HEK293 (cell line): ENCODE measurements at regions not wholly inside any gene's neighbourhood (a gene's known extent, or its start where the extent isn't known, plus 50 kb on each side); places are given as distances from the start of the nearest gene placed in this dataset.

Experiments used
- CTCF ChIA-PET: fragments of 350-600 bp; formaldehyde crosslinking; extraction: SDS; loops from one replicate; lab custom pipeline; 2021; ENCODE audit warnings: antibody characterized with exemption; lab: Yijun Ruan, JAX
- POLR2A ChIA-PET: fragments of 300-600 bp; formaldehyde crosslinking; extraction: SDS; loops from one replicate; lab custom pipeline; 2020; ENCODE audit warnings: antibody characterized with exemption, inconsistent platforms; lab: Yijun Ruan, JAX
- H3K27ac ChIP-seq: fragments of 200-500 bp; sonication (Bioruptor generic); 2 replicates; pipeline ENCODE4 v1.5.1; 2014; ENCODE audit warnings: low read depth, low read length, control low read depth, inconsistent platforms; ENCODE audit errors: extremely low read depth
- H3K36me3 ChIP-seq, 2 experiments: fragments of 200-500 bp in 1 of 2; sonication (Bioruptor generic) in 1 of 2; 1 replicate in 1 of 2; 2 replicates in 1 of 2; pipeline ENCODE4 v1.5.1; 2014 to 2017; ENCODE audit warnings: inconsistent platforms in 2 of 2, low read length in 2 of 2; ENCODE audit not compliant: control insufficient read depth in 2 of 2, insufficient read depth in 1 of 2
- H3K4me1 ChIP-seq: fragments of 200-500 bp; sonication (Bioruptor generic); 2 replicates; pipeline ENCODE4 v1.5.1; 2014; ENCODE audit warnings: mild to moderate bottlenecking, low read length, inconsistent platforms; ENCODE audit not compliant: control insufficient read depth, insufficient read depth
- H3K4me3 ChIP-seq: 2 replicates; pipeline ENCODE4 v1.5.1; 2011; ENCODE audit warnings: low read depth, mild to moderate bottlenecking, control low read depth, low read length, moderate library complexity
- H3K9me3 ChIP-seq: fragments of 200-500 bp; sonication (Bioruptor generic); 2 replicates; pipeline ENCODE4 v1.5.1; 2014; ENCODE audit warnings: low read depth, low read length, inconsistent platforms; ENCODE audit not compliant: control insufficient read depth, insufficient read depth
- BCL11A ChIP-seq: fragments of 450-650 bp; formaldehyde crosslinking; IDR thresholded peaks from 2 replicates; pipeline ENCODE4 v1.5.1; 2016; ENCODE audit warnings: low read depth, missing biosample characterization, missing genetic modification characterization
- FEZF1 ChIP-seq: fragments of 450-650 bp; formaldehyde crosslinking; IDR thresholded peaks from 2 replicates; pipeline ENCODE4 v1.5.1; 2016; ENCODE audit warnings: missing biosample characterization, missing genetic modification characterization
- IKZF3 ChIP-seq: fragments of 450-650 bp; IDR thresholded peaks from 2 replicates; pipeline ENCODE4 v1.5.0; 2018; ENCODE audit warnings: missing biosample characterization, mild to moderate bottlenecking, missing genetic modification characterization, moderate library complexity
- KLF16 ChIP-seq: fragments of 450-650 bp; formaldehyde crosslinking; IDR thresholded peaks from 2 replicates; pipeline ENCODE4 v1.5.1; 2017; ENCODE audit warnings: missing biosample characterization, missing genetic modification characterization
- KLF8 ChIP-seq: fragments of 450-650 bp; formaldehyde crosslinking; IDR thresholded peaks from 2 replicates; pipeline ENCODE4 v1.5.1; 2016; ENCODE audit warnings: missing biosample characterization, missing genetic modification characterization
- OVOL3 ChIP-seq: fragments of 450-650 bp; formaldehyde crosslinking; IDR thresholded peaks from 2 replicates; pipeline ENCODE4 v1.5.1; 2016; ENCODE audit warnings: missing biosample characterization, missing genetic modification characterization
- SP7 ChIP-seq: fragments of 450-650 bp; formaldehyde crosslinking; IDR thresholded peaks from 2 replicates; pipeline ENCODE4 v1.5.1; 2016; ENCODE audit warnings: missing biosample characterization, missing genetic modification characterization
- TCF7L2 ChIP-seq: IDR thresholded peaks from 2 replicates; pipeline ENCODE4 v1.6.1; 2011; ENCODE audit warnings: low read depth, mild to moderate bottlenecking, inconsistent platforms, low read length, moderate library complexity, borderline replicate concordance
- ZNF19 ChIP-seq: fragments of 450-650 bp; formaldehyde crosslinking; IDR thresholded peaks from 2 replicates; pipeline ENCODE4; 2016; ENCODE audit warnings: missing biosample characterization, missing genetic modification characterization, low read depth
- ZNF239 ChIP-seq: fragments of 450-650 bp; formaldehyde crosslinking; IDR thresholded peaks from 2 replicates; pipeline ENCODE4 v1.5.1; 2016; ENCODE audit warnings: missing biosample characterization, missing genetic modification characterization
- ZNF274 ChIP-seq, 2 experiments: fragments of 200-500 bp in 1 of 2; fragments of 450-650 bp in 1 of 2; sonication (Bioruptor generic) in 1 of 2; formaldehyde crosslinking in 1 of 2; IDR thresholded peaks; 2 replicates each; pipeline versions ENCODE4 v1.5.1 to v1.6.1; 2014 to 2016; ENCODE audit warnings: borderline replicate concordance in 1 of 2, inconsistent platforms in 1 of 2, low read length in 1 of 2, missing biosample characterization in 1 of 2, missing genetic modification characterization in 1 of 2
- ZNF324 ChIP-seq: fragments of 450-650 bp; formaldehyde crosslinking; IDR thresholded peaks from 2 replicates; pipeline ENCODE4 v1.5.1; 2016; ENCODE audit warnings: missing biosample characterization, missing genetic modification characterization
- ZNF335 ChIP-seq: fragments of 450-650 bp; formaldehyde crosslinking; conservative IDR thresholded peaks from 2 replicates; pipeline ENCODE4 v1.5.1; 2016; ENCODE audit warnings: missing biosample characterization, missing genetic modification characterization
- ZNF366 ChIP-seq: fragments of 450-650 bp; formaldehyde crosslinking; conservative IDR thresholded peaks from 2 replicates; pipeline ENCODE4 v1.5.1; 2016; ENCODE audit warnings: missing biosample characterization, missing genetic modification characterization
- ZNF398 ChIP-seq: fragments of 450-650 bp; formaldehyde crosslinking; IDR thresholded peaks from 2 replicates; pipeline ENCODE4 v1.5.1; 2017; ENCODE audit warnings: missing biosample characterization, missing genetic modification characterization
- ZNF544 ChIP-seq: fragments of 450-650 bp; formaldehyde crosslinking; IDR thresholded peaks from 2 replicates; pipeline ENCODE4 v1.5.0; 2017; ENCODE audit warnings: missing biosample characterization, missing genetic modification characterization
- ZNF596 ChIP-seq: fragments of 450-650 bp; IDR thresholded peaks from 2 replicates; pipeline ENCODE4 v1.5.0; 2018; ENCODE audit warnings: missing biosample characterization, mild to moderate bottlenecking, missing genetic modification characterization, moderate library complexity
- ZNF610 ChIP-seq: fragments of 450-650 bp; formaldehyde crosslinking; IDR thresholded peaks from 2 replicates; pipeline ENCODE4 v1.5.1; 2016; ENCODE audit warnings: missing biosample characterization, missing genetic modification characterization, borderline replicate concordance
- ZNF645 ChIP-seq: fragments of 450-650 bp; formaldehyde crosslinking; IDR thresholded peaks from 2 replicates; pipeline ENCODE4; 2016; ENCODE audit warnings: missing biosample characterization, missing genetic modification characterization
- ZNF664 ChIP-seq: fragments of 450-650 bp; formaldehyde crosslinking; IDR thresholded peaks from 2 replicates; pipeline ENCODE4 v1.5.1; 2016; ENCODE audit warnings: missing biosample characterization, missing genetic modification characterization
- ZNF76 ChIP-seq: fragments of 450-650 bp; formaldehyde crosslinking; IDR thresholded peaks from 2 replicates; pipeline ENCODE4; 2016; ENCODE audit warnings: low read depth, missing biosample characterization, missing genetic modification characterization, borderline replicate concordance
- ZNF843 ChIP-seq: fragments of 450-650 bp; formaldehyde crosslinking; IDR thresholded peaks from 2 replicates; pipeline ENCODE4 v1.5.1; 2016; ENCODE audit warnings: missing biosample characterization, missing genetic modification characterization
- TF ChIP-seq, protein P1 (sequence below): fragments of 450-650 bp; formaldehyde crosslinking; IDR thresholded peaks from 2 replicates; pipeline ENCODE4 v1.5.1; 2017; ENCODE audit warnings: missing biosample characterization, missing genetic modification characterization
- TF ChIP-seq, protein P2 (sequence below): fragments of 450-650 bp; formaldehyde crosslinking; IDR thresholded peaks from 2 replicates; pipeline ENCODE4 v1.5.1; 2016; ENCODE audit warnings: missing biosample characterization, missing genetic modification characterization, low read depth
- TF ChIP-seq, protein P3 (sequence below): fragments of 450-650 bp; formaldehyde crosslinking; IDR thresholded peaks from 2 replicates; pipeline ENCODE4 v1.5.1; 2016; ENCODE audit warnings: missing biosample characterization, missing genetic modification characterization
- TF ChIP-seq, protein P4 (sequence below): fragments of 450-650 bp; formaldehyde crosslinking; IDR thresholded peaks from 2 replicates; pipeline ENCODE4 v1.5.1; 2017; ENCODE audit warnings: missing biosample characterization, missing genetic modification characterization

DNA sequence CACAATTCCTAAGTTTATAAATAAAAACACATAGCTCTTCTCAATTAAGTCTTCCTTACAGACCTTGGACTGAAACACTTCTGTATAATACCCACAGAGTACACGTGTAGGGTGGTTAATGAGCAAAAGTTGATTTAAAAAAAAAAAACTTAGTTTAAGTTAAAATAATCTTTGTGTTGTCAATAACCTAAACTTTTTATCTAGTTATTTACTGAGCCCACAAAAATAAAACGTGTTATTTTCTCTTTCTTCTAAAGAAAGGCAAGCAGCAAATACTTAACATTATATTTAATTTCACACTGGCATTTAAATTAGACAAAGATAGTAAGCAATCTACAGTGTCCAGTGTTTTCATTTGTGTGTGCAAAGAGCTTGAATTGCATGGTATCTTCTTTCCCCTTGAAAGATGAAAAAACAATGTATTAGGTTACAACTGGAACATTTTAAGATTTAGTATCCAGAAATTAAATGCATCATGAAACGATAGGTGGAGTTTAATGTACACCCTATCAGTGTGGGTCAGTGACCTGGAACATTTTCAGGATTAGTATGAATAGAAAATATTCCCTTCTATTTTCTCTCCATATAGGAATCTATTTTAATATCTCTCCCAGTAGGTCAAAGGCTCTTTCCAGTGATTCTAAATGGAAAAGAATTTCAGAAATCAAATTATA is 1014.8 kb downstream of the NR2F1-AS1 start:
- no peaks in the 10 kb centered on the region for H3K9me3 ChIP-seq
- H3K27ac ChIP-seq = no peak overlapping the region
- CTCF ChIA-PET = interaction anchor here (0.6 to 0.7 kb wide), 2 partner anchors 20 to 74 kb away, joined by 3 read pairs; no protein-coding TSS in a partner anchor
- no peaks in the 10 kb centered on the region for H3K36me3 ChIP-seq
- POLR2A ChIA-PET = no interaction called here
- H3K4me1 ChIP-seq = peaks cover 26% of the 10 kb centered on the region
- H3K4me3 ChIP-seq = no peak overlapping the region
- TF ChIP-seq ZNF645 (tag by site-specific recombination) (no peak), SP7 (tag by site-specific recombination) (0 out of 2 replicates have a peak, but pooled peaks have one; percentile 11), ZNF843 (tag by site-specific recombination) (peak; percentile 81), ZNF544 (tag by site-specific recombination) (no peak), KLF16 (tag by site-specific recombination) (no peak), ZNF19 (tag by site-specific recombination) (no peak), ZNF274 (IDR thresholded peaks at IDR 0.05; ENCODE audit: low read length) (no peak), ZNF274 (tag by site-specific recombination; IDR thresholded peaks at IDR 0.05; ENCODE audit: borderline replicate concordance) (no peak), ZNF239 (tag by site-specific recombination) (no peak), IKZF3 (tag by site-specific recombination) (peak; percentile 62), KLF8 (tag by site-specific recombination) (no peak), ZNF596 (tag by site-specific recombination) (peak; percentile 21; the same call in 1 of the 2 replicates), ZNF324 (tag by site-specific recombination) (no peak), ZNF398 (tag by site-specific recombination) (no peak), BCL11A (tag by site-specific recombination) (no peak), FEZF1 (tag by site-specific recombination) (peak; percentile 6; the same call in 1 of the 2 replicates), ZNF610 (tag by site-specific recombination) (peak; percentile 52; the same call in 1 of the 2 replicates), ZNF664 (tag by site-specific recombination) (peak; percentile 62; the same call in 1 of the 2 replicates), TCF7L2 (peak; percentile 61), OVOL3 (tag by site-specific recombination) (no peak), ZNF76 (no peak), ZNF335 (tag by site-specific recombination) (peak; percentile 59), ZNF366 (tag by site-specific recombination) (no peak)
- TF ChIP-seq, protein P1, sequence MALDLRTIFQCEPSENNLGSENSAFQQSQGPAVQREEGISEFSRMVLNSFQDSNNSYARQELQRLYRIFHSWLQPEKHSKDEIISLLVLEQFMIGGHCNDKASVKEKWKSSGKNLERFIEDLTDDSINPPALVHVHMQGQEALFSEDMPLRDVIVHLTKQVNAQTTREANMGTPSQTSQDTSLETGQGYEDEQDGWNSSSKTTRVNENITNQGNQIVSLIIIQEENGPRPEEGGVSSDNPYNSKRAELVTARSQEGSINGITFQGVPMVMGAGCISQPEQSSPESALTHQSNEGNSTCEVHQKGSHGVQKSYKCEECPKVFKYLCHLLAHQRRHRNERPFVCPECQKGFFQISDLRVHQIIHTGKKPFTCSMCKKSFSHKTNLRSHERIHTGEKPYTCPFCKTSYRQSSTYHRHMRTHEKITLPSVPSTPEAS (tag by site-specific recombination) = no peak
- TF ChIP-seq, protein P2, sequence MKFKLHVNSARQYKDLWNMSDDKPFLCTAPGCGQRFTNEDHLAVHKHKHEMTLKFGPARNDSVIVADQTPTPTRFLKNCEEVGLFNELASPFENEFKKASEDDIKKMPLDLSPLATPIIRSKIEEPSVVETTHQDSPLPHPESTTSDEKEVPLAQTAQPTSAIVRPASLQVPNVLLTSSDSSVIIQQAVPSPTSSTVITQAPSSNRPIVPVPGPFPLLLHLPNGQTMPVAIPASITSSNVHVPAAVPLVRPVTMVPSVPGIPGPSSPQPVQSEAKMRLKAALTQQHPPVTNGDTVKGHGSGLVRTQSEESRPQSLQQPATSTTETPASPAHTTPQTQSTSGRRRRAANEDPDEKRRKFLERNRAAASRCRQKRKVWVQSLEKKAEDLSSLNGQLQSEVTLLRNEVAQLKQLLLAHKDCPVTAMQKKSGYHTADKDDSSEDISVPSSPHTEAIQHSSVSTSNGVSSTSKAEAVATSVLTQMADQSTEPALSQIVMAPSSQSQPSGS (tag by site-specific recombination) = no peak
- TF ChIP-seq, protein P3, sequence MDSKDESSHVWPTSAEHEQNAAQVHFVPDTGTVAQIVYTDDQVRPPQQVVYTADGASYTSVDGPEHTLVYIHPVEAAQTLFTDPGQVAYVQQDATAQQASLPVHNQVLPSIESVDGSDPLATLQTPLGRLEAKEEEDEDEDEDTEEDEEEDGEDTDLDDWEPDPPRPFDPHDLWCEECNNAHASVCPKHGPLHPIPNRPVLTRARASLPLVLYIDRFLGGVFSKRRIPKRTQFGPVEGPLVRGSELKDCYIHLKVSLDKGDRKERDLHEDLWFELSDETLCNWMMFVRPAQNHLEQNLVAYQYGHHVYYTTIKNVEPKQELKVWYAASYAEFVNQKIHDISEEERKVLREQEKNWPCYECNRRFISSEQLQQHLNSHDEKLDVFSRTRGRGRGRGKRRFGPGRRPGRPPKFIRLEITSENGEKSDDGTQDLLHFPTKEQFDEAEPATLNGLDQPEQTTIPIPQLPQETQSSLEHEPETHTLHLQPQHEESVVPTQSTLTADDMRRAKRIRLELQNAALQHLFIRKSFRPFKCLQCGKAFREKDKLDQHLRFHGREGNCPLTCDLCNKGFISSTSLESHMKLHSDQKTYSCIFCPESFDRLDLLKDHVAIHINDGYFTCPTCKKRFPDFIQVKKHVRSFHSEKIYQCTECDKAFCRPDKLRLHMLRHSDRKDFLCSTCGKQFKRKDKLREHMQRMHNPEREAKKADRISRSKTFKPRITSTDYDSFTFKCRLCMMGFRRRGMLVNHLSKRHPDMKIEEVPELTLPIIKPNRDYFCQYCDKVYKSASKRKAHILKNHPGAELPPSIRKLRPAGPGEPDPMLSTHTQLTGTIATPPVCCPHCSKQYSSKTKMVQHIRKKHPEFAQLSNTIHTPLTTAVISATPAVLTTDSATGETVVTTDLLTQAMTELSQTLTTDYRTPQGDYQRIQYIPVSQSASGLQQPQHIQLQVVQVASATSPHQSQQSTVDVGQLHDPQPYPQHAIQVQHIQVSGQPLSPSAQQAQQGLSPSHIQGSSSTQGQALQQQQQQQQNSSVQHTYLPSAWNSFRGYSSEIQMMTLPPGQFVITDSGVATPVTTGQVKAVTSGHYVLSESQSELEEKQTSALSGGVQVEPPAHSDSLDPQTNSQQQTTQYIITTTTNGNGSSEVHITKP (tag by site-specific recombination) = 0 out of 2 replicates have a peak, but pooled peaks have one; percentile 19
- TF ChIP-seq, protein P4, sequence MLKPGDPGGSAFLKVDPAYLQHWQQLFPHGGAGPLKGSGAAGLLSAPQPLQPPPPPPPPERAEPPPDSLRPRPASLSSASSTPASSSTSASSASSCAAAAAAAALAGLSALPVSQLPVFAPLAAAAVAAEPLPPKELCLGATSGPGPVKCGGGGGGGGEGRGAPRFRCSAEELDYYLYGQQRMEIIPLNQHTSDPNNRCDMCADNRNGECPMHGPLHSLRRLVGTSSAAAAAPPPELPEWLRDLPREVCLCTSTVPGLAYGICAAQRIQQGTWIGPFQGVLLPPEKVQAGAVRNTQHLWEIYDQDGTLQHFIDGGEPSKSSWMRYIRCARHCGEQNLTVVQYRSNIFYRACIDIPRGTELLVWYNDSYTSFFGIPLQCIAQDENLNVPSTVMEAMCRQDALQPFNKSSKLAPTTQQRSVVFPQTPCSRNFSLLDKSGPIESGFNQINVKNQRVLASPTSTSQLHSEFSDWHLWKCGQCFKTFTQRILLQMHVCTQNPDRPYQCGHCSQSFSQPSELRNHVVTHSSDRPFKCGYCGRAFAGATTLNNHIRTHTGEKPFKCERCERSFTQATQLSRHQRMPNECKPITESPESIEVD (tag by site-specific recombination) = peak; percentile 84
